HCT116 (cell line): ENCODE measurements at regions not wholly inside any gene's neighbourhood (a gene's known extent, or its start where the extent isn't known, plus 50 kb on each side); places are given as distances from the start of the nearest gene placed in this dataset.

Experiments used
- CEBPB ChIP-seq: IDR thresholded peaks from 2 replicates; pipeline ENCODE4 v1.6.1; 2012; ENCODE audit warnings: low read depth
- ELF1 ChIP-seq: IDR thresholded peaks from 2 replicates; pipeline ENCODE4 v1.6.1; 2012; ENCODE audit warnings: low read depth, borderline replicate concordance
- FOSL1 ChIP-seq: IDR thresholded peaks from 2 replicates; pipeline ENCODE4 v1.6.1; 2012; ENCODE audit warnings: low read depth
- JUND ChIP-seq: IDR thresholded peaks from 2 replicates; pipeline ENCODE4 v1.6.1; 2012
- MAX ChIP-seq: IDR thresholded peaks from 2 replicates; pipeline ENCODE4 v1.6.1; 2012
- POLR2A ChIP-seq: IDR thresholded peaks from 2 replicates; pipeline ENCODE4 v1.7.0; 2011; ENCODE audit warnings: borderline replicate concordance; ENCODE audit not compliant: insufficient read depth, insufficient read length; ENCODE audit errors: extremely low read depth
- REST ChIP-seq: IDR thresholded peaks from 2 replicates; pipeline ENCODE4 v1.6.1; 2012; ENCODE audit warnings: low read depth
- TCF7L2 ChIP-seq: IDR thresholded peaks from 2 replicates; pipeline ENCODE4 v1.7.0; 2011; ENCODE audit warnings: borderline replicate concordance, inconsistent platforms; ENCODE audit not compliant: insufficient read depth, insufficient read length; ENCODE audit errors: extremely low read depth
- TF ChIP-seq, protein P1 (sequence below), 3 experiments: fragments of 200-600 bp in 1 of 3; sonication (generic) in 1 of 3; IDR thresholded peaks in 2 of 3; conservative IDR thresholded peaks in 1 of 3; 2 replicates each; pipeline ENCODE4 v1.5.1; 2012 to 2017; ENCODE audit warnings: low read depth in 2 of 3, low read length in 2 of 3, antibody characterized with exemption in 1 of 3, borderline replicate concordance in 1 of 3, control low read depth in 1 of 3, mild to moderate bottlenecking in 1 of 3, mixed read lengths in 1 of 3, mixed run types in 1 of 3, moderate library complexity in 1 of 3; ENCODE audit not compliant: insufficient read depth in 1 of 3

- no peak for TF ChIP-seq MAX
- TF ChIP-seq, protein P1, sequence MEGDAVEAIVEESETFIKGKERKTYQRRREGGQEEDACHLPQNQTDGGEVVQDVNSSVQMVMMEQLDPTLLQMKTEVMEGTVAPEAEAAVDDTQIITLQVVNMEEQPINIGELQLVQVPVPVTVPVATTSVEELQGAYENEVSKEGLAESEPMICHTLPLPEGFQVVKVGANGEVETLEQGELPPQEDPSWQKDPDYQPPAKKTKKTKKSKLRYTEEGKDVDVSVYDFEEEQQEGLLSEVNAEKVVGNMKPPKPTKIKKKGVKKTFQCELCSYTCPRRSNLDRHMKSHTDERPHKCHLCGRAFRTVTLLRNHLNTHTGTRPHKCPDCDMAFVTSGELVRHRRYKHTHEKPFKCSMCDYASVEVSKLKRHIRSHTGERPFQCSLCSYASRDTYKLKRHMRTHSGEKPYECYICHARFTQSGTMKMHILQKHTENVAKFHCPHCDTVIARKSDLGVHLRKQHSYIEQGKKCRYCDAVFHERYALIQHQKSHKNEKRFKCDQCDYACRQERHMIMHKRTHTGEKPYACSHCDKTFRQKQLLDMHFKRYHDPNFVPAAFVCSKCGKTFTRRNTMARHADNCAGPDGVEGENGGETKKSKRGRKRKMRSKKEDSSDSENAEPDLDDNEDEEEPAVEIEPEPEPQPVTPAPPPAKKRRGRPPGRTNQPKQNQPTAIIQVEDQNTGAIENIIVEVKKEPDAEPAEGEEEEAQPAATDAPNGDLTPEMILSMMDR (IDR thresholded peaks at IDR 0.05 in 2 of 3, conservative IDR thresholded peaks at IDR 0.05 in 1 of 3; ENCODE audit: borderline replicate concordance in 1 of 3, insufficient read depth in 1 of 3, low read depth in 2 of 3, low read length in 2 of 3) = no peak
- TF ChIP-seq REST = no peak
- TF ChIP-seq FOSL1 = no peak
- TF ChIP-seq CEBPB = no peak
- no peak for TF ChIP-seq POLR2A
- TF ChIP-seq ELF1 = no peak
- no peak for TF ChIP-seq TCF7L2
- TF ChIP-seq JUND = no peak
Observed at GRCh38 chr16:59290718-59291117, 556.6 kb upstream of the GOT2 start.
